H1 (cell line): ENCODE measurements at regions not wholly inside any gene's neighbourhood (a gene's known extent, or its start where the extent isn't known, plus 50 kb on each side); places are given as distances from the start of the nearest gene placed in this dataset.

Experiments
- CTCF ChIA-PET: fragments of 300-600 bp; sonication (Branson Sonifier 250); formaldehyde crosslinking; loops from one replicate; lab custom pipeline; 2021; ENCODE audit not compliant: partially characterized antibody; lab: Charles Lee
- POLR2A ChIA-PET: fragments of 300-600 bp; sonication (Branson Sonifier 250); formaldehyde crosslinking; loops from one replicate; lab custom pipeline; 2021; ENCODE audit warnings: inconsistent platforms; ENCODE audit not compliant: partially characterized antibody; lab: Charles Lee
- DNase-seq, 2 experiments: peaks; one replicate each; pipeline versions ENCODE4 v3.0.0 to v3.0.0-alpha.2; 2010 to 2022; ENCODE audit warnings: low spot score in 2 of 2, low read depth in 1 of 2, mixed read lengths in 1 of 2
- FAIRE-seq: peaks from 2 replicates; lab custom pipeline; 2011; peaks lifted over from hg19 to GRCh38; lab: Jason Lieb, UNC
- H2AFZ ChIP-seq: 2 replicates; pipeline ENCODE4 v1.8.1; 2012; ENCODE audit warnings: low read length, inconsistent platforms
- H2AK5ac ChIP-seq: 2 replicates; pipeline ENCODE4 v1.6.1; 2013; ENCODE audit warnings: low read depth, low read length
- H2BK120ac ChIP-seq: replicated peaks from 2 replicates; pipeline ENCODE3; 2013; ENCODE audit warnings: low read depth, low read length, inconsistent platforms
- H2BK12ac ChIP-seq: 2 replicates; pipeline ENCODE4 v1.6.1; 2013; ENCODE audit warnings: low read depth, low read length
- H2BK15ac ChIP-seq: 2 replicates; pipeline ENCODE4 v1.6.1; 2013; ENCODE audit warnings: low read length
- H2BK20ac ChIP-seq: 2 replicates; pipeline ENCODE4 v1.6.1; 2013; ENCODE audit warnings: low read length
- H2BK5ac ChIP-seq: 2 replicates; pipeline ENCODE4 v1.6.1; 2013; ENCODE audit warnings: low read depth, low read length
- H3K14ac ChIP-seq: 2 replicates; pipeline ENCODE4 v1.6.1; 2013; ENCODE audit warnings: inconsistent platforms; ENCODE audit not compliant: insufficient read length
- H3K18ac ChIP-seq: 2 replicates; pipeline ENCODE4 v1.6.1; 2013; ENCODE audit warnings: low read length; ENCODE audit errors: extremely low read depth
- H3K23ac ChIP-seq: 2 replicates; pipeline ENCODE4 v1.6.1; 2013; ENCODE audit warnings: inconsistent platforms; ENCODE audit not compliant: insufficient read length
- H3K23me2 ChIP-seq: 2 replicates; pipeline ENCODE4 v1.6.1; 2013; ENCODE audit warnings: low read depth, low read length
- H3K27ac ChIP-seq: 2 replicates; pipeline ENCODE4 v1.6.1; 2011; ENCODE audit warnings: low read depth, low read length, inconsistent platforms
- H3K27me3 ChIP-seq, 4 experiments: replicated peaks in 1 of 4; 1 replicate in 1 of 4; 2 replicates in 3 of 4; pipeline versions ENCODE4 v1.6.1 to v1.8.1; 2011 to 2013; ENCODE audit warnings: low read length in 3 of 4, mild to moderate bottlenecking in 3 of 4, inconsistent platforms in 2 of 4, mixed read lengths in 2 of 4, moderate library complexity in 1 of 4; ENCODE audit not compliant: control insufficient read depth in 3 of 4, insufficient read depth in 3 of 4; ENCODE audit errors: extremely low read depth in 1 of 4
- H3K36me3 ChIP-seq, 4 experiments: 2 replicates each; pipeline versions ENCODE4 v1.6.1 to v1.8.1; 2011 to 2013; ENCODE audit warnings: mild to moderate bottlenecking in 4 of 4, low read length in 3 of 4, moderate library complexity in 2 of 4, control low read depth in 1 of 4, inconsistent platforms in 1 of 4; ENCODE audit not compliant: insufficient read depth in 4 of 4, control insufficient read depth in 2 of 4
- H3K4ac ChIP-seq: replicated peaks from 2 replicates; pipeline ENCODE3; 2013; ENCODE audit warnings: low read length, low read depth, mixed read lengths, inconsistent platforms; ENCODE audit not compliant: insufficient read length
- H3K4me1 ChIP-seq, 4 experiments: replicated peaks in 1 of 4; 1 replicate in 1 of 4; 2 replicates in 3 of 4; pipeline versions ENCODE4 v1.6.1 to v1.8.1; 2011 to 2013; ENCODE audit warnings: low read length in 3 of 4, inconsistent platforms in 2 of 4, mixed read lengths in 1 of 4; ENCODE audit not compliant: insufficient read depth in 4 of 4, control insufficient read depth in 3 of 4
- H3K4me2 ChIP-seq, 2 experiments: 2 replicates each; pipeline versions ENCODE4 v1.6.1 to v1.8.1; 2011 to 2013; ENCODE audit warnings: low read depth in 2 of 2, low read length in 2 of 2, control low read depth in 1 of 2, inconsistent platforms in 1 of 2, mild to moderate bottlenecking in 1 of 2; ENCODE audit not compliant: insufficient read depth in 1 of 2
- H3K4me3 ChIP-seq, 4 experiments: fragments of 200-600, 300-600 bp in 1 of 4; sonication (generic), shearing (Covaris generic), sonication (Bioruptor Twin) in 1 of 4; 2 replicates each; pipeline versions ENCODE4 v1.5.1 to v1.8.1; 2011 to 2016; ENCODE audit warnings: low read length in 4 of 4, low read depth in 3 of 4, control low read depth in 2 of 4, inconsistent platforms in 2 of 4, mild to moderate bottlenecking in 2 of 4, mixed read lengths in 1 of 4, moderate library complexity in 1 of 4; ENCODE audit not compliant: insufficient read depth in 2 of 4; ENCODE audit errors: extremely low read depth in 1 of 4
- H3K56ac ChIP-seq: replicated peaks from 2 replicates; pipeline ENCODE3; 2013; ENCODE audit warnings: low read depth, mild to moderate bottlenecking, mixed read lengths, low read length, inconsistent platforms; ENCODE audit not compliant: insufficient read length
- H3K79me1 ChIP-seq: 2 replicates; pipeline ENCODE4 v1.6.1; 2013; ENCODE audit warnings: low read depth, low read length, control low read depth
- H3K79me2 ChIP-seq, 2 experiments: 2 replicates each; pipeline versions ENCODE4 v1.6.1 to v1.8.1; 2012 to 2013; ENCODE audit warnings: low read length in 2 of 2, mild to moderate bottlenecking in 2 of 2, inconsistent platforms in 1 of 2; ENCODE audit not compliant: insufficient read depth in 2 of 2, control insufficient read depth in 1 of 2
- H3K9ac ChIP-seq, 4 experiments: replicated peaks in 1 of 4; 1 replicate in 1 of 4; 2 replicates in 3 of 4; pipeline versions ENCODE4 v1.6.1 to v1.8.1; 2011 to 2013; ENCODE audit warnings: low read depth in 3 of 4, low read length in 3 of 4, control low read depth in 2 of 4, mild to moderate bottlenecking in 2 of 4, moderate library complexity in 2 of 4, inconsistent platforms in 1 of 4; ENCODE audit errors: extremely low read depth in 1 of 4
- H3K9me3 ChIP-seq, 2 experiments: 2 replicates each; pipeline versions ENCODE4 v1.6.1 to v1.8.1; 2012 to 2013; ENCODE audit warnings: mild to moderate bottlenecking in 2 of 2, moderate library complexity in 2 of 2, control low read depth in 1 of 2, inconsistent platforms in 1 of 2, low read depth in 1 of 2, low read length in 1 of 2, mixed read lengths in 1 of 2; ENCODE audit not compliant: insufficient read depth in 2 of 2
- H4K20me1 ChIP-seq, 2 experiments: replicated peaks in 1 of 2; 2 replicates each; pipeline versions ENCODE3 to v1.8.1; 2011 to 2013; ENCODE audit warnings: inconsistent platforms in 2 of 2, low read length in 2 of 2, mild to moderate bottlenecking in 1 of 2; ENCODE audit not compliant: insufficient read depth in 2 of 2, control insufficient read depth in 1 of 2
- H4K5ac ChIP-seq: 2 replicates; pipeline ENCODE4 v1.6.1; 2013; ENCODE audit warnings: low read length, low read depth, mixed read lengths, inconsistent platforms; ENCODE audit not compliant: insufficient read length
- H4K8ac ChIP-seq: 2 replicates; pipeline ENCODE4 v1.8.0; 2013; ENCODE audit warnings: mild to moderate bottlenecking, moderate library complexity, low read length, inconsistent platforms; ENCODE audit not compliant: insufficient read depth; ENCODE audit errors: extremely low read depth
- H4K91ac ChIP-seq: replicated peaks from 2 replicates; pipeline ENCODE3; 2013; ENCODE audit warnings: low read length, mixed read lengths, inconsistent platforms; ENCODE audit not compliant: insufficient read length
- ATF2 ChIP-seq: IDR thresholded peaks from 2 replicates; pipeline ENCODE4 v1.6.1; 2012; ENCODE audit warnings: low read length, inconsistent platforms
- CEBPB ChIP-seq: IDR thresholded peaks from 2 replicates; pipeline ENCODE4 v1.6.1; 2012; ENCODE audit warnings: low read depth, low read length
- CTCF ChIP-seq, 3 experiments: IDR thresholded peaks; 1 replicate in 2 of 3; 2 replicates in 1 of 3; pipeline versions ENCODE4 v1.5.1 to v1.6.1; 2011; ENCODE audit warnings: low read length in 3 of 3, mild to moderate bottlenecking in 3 of 3, inconsistent platforms in 2 of 3, low read depth in 1 of 3, moderate library complexity in 1 of 3; ENCODE audit not compliant: insufficient read depth in 1 of 3; ENCODE audit errors: control extremely low read depth in 1 of 3
- GTF2F1 ChIP-seq: IDR thresholded peaks from 2 replicates; pipeline ENCODE4 v1.6.1; 2012; ENCODE audit warnings: low read depth, low read length, improper control_type of control experiment, borderline replicate concordance
- JUND ChIP-seq: IDR thresholded peaks from 2 replicates; pipeline ENCODE4 v1.6.1; 2011; ENCODE audit warnings: mild to moderate bottlenecking, improper control_type of control experiment, low read length
- KDM5A ChIP-seq: fragments of 200-600 bp; IDR thresholded peaks from 2 replicates; pipeline ENCODE4 v1.7.1; 2012; ENCODE audit warnings: mild to moderate bottlenecking, low read length, inconsistent platforms, mixed read lengths
- NRF1 ChIP-seq: IDR thresholded peaks from 2 replicates; pipeline ENCODE4 v1.6.1; 2011; ENCODE audit warnings: mild to moderate bottlenecking, low read depth, low read length, improper control_type of control experiment
- RAD21 ChIP-seq, 2 experiments: IDR thresholded peaks in 1 of 2; conservative IDR thresholded peaks in 1 of 2; 2 replicates each; pipeline ENCODE4 v1.6.1; 2011; ENCODE audit warnings: low read depth in 2 of 2, low read length in 2 of 2, improper control_type of control experiment in 1 of 2, inconsistent platforms in 1 of 2, mild to moderate bottlenecking in 1 of 2, moderate library complexity in 1 of 2
- SUZ12 ChIP-seq: fragments of 200-600 bp; sonication (generic); IDR thresholded peaks from 2 replicates; pipeline ENCODE4 v1.6.1; 2012; ENCODE audit warnings: mild to moderate bottlenecking, inconsistent platforms, low read length, moderate library complexity, mixed read lengths
- TEAD4 ChIP-seq: IDR thresholded peaks from 2 replicates; pipeline ENCODE4 v1.6.1; 2012; ENCODE audit warnings: low read depth, low read length, inconsistent platforms, mixed read lengths
- WGBS, 2 experiments: shearing (Covaris generic) in 1 of 2; methylation state at CpG; one replicate each; pipeline versions ENCODE4 v1.1.6 to v1.1.7; 2013 to 2015; ENCODE audit warnings: low lambda C conversion rate in 2 of 2, mixed read lengths in 2 of 2, inconsistent platforms in 1 of 2, low coverage in 1 of 2, missing lambda C conversion rate in 1 of 2; ENCODE audit not compliant: insufficient replicate concordance in 2 of 2, insufficient coverage in 1 of 2, insufficient read length in 1 of 2; ENCODE audit errors: extremely low coverage in 1 of 2, missing lambda C conversion rate in 1 of 2; 5-methylcytosine and 5-hydroxymethylcytosine counted together

DNA sequence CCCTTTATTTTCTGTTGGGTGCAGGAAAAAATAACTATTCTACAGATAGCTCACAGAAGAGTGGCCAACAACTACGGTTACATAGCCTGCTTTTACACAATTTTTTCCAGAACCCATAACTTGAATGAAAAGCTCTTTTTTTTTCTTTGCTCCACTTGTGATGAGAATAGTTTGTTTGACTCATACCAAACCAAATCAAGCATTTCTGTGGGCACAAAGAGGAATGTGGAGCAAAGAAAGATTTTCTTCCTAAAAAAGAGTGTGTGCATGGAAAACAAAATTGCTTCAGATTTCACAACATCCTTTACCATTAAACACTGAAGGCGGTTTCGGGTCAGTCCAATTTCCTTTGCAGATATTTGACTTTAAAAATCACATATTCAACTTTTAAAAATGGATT lies 54.8 kb upstream of the RAB11FIP2 start:
- Histone ChIP-seq H2BK5ac (no peak overlapping the region), H3K4me2 (no peak overlapping the region), H4K5ac (no peak overlapping the region), H4K20me1 (no peaks in the 10 kb centered on the region), H3K27me3 (no peaks in the 10 kb centered on the region), H3K18ac (no peak overlapping the region), H2AK5ac (no peak overlapping the region), H3K4me3 (no peak overlapping the region), H4K91ac (no peak overlapping the region), H3K9ac (no peak overlapping the region), H3K79me2 (no peaks in the 10 kb centered on the region), H4K8ac (no peak overlapping the region), H3K27ac (no peak overlapping the region), H3K79me1 (no peaks in the 10 kb centered on the region), H3K56ac (no peak overlapping the region), H3K36me3 (no peaks in the 10 kb centered on the region), H3K4ac (no peak overlapping the region), H3K14ac (no peak overlapping the region), H3K4me1 (no peaks in the 10 kb centered on the region), H2BK120ac (no peak overlapping the region), H3K23me2 (no peaks in the 10 kb centered on the region), H2AFZ (no peak overlapping the region), H2BK15ac (no peak overlapping the region), H3K23ac (no peak overlapping the region), H2BK12ac (no peak overlapping the region), H3K9me3 (no peaks in the 10 kb centered on the region), H2BK20ac (no peak overlapping the region)
- CTCF ChIA-PET, result interaction anchor here (0.7 to 1.1 kb wide), 3 partner anchors 70 to 139 kb away, joined by 3 read pairs; no protein-coding TSS in a partner anchor
- DNase-seq (no peak), FAIRE-seq (no peak)
- WGBS, 2 experiments, result 86% methylated on average over 3 of the region's 3 CpGs; no CpG with 5 or more reads in 1 of the 2 experiments
- POLR2A ChIA-PET, result interaction anchor here (0.6 kb wide), 1 partner anchor 81 kb away, joined by 3 read pairs; no protein-coding TSS in a partner anchor
- TF ChIP-seq KDM5A (no peak), CEBPB (no peak), JUND (no peak), CTCF (IDR thresholded peaks at IDR 0.05; ENCODE audit: control extremely low read depth in 1 of 3, insufficient read depth in 1 of 3, low read depth in 1 of 3, low read length in 3 of 3) (no peak), SUZ12 (no peak), RAD21 (IDR thresholded peaks at IDR 0.05 in 1 of 2, conservative IDR thresholded peaks at IDR 0.05 in 1 of 2; ENCODE audit: low read depth in 2 of 2, low read length in 2 of 2) (no peak), ATF2 (no peak), TEAD4 (no peak), NRF1 (no peak), GTF2F1 (no peak)
